Keratinocyte (primary cell): ENCODE measurements at regions not wholly inside any gene's neighbourhood (a gene's known extent, or its start where the extent isn't known, plus 50 kb on each side); places are given as distances from the start of the nearest gene placed in this dataset.
"Not testable (repeated sequence)": the region's sequence is repeated elsewhere in the genome, so short reads cannot be mapped to it uniquely, and the experiment has no call there.

Experiments
- EZH2 ChIP-seq: IDR thresholded peaks from one replicate; pipeline ENCODE4 v1.6.1; 2012; ENCODE audit warnings: inconsistent platforms, mild to moderate bottlenecking, low read length, moderate library complexity
- TF ChIP-seq, protein P1 (sequence below), 3 experiments: IDR thresholded peaks in 1 of 3; conservative IDR thresholded peaks in 1 of 3; optimal IDR thresholded peaks in 1 of 3; 2 replicates in 2 of 3; 3 replicates in 1 of 3; pipeline versions ENCODE3 to v1.5.1; 2011; ENCODE audit warnings: low read length in 3 of 3, mild to moderate bottlenecking in 3 of 3, moderate library complexity in 2 of 3, control low read depth in 1 of 3, inconsistent platforms in 1 of 3; ENCODE audit not compliant: insufficient read depth in 2 of 3; ENCODE audit errors: extremely low read depth in 1 of 3

DNA sequence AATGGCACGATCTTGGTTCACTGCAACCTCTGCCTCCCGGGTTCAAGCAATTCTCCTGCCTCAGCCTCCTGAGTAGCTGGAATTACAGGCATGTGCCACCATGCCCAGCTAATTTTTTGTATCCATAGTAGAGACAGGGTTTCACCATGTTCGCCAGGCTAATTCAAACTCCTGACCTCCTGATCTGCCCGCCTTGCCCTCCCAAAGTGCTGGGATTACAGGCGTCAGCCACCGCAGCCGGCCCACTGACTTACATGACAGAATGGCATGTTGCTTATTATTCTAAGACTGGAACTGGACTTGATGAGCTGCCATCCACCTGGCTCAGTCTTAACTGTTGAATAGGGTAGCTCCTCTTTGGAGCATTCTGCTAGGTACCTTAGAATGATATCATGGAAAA lies 363.6 kb upstream of the CCNH start:
- TF ChIP-seq, protein P1, sequence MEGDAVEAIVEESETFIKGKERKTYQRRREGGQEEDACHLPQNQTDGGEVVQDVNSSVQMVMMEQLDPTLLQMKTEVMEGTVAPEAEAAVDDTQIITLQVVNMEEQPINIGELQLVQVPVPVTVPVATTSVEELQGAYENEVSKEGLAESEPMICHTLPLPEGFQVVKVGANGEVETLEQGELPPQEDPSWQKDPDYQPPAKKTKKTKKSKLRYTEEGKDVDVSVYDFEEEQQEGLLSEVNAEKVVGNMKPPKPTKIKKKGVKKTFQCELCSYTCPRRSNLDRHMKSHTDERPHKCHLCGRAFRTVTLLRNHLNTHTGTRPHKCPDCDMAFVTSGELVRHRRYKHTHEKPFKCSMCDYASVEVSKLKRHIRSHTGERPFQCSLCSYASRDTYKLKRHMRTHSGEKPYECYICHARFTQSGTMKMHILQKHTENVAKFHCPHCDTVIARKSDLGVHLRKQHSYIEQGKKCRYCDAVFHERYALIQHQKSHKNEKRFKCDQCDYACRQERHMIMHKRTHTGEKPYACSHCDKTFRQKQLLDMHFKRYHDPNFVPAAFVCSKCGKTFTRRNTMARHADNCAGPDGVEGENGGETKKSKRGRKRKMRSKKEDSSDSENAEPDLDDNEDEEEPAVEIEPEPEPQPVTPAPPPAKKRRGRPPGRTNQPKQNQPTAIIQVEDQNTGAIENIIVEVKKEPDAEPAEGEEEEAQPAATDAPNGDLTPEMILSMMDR (optimal IDR thresholded peaks at IDR 0.05 in 1 of 3, IDR thresholded peaks at IDR 0.05 in 1 of 3, conservative IDR thresholded peaks at IDR 0.05 in 1 of 3; ENCODE audit: extremely low read depth in 1 of 3, insufficient read depth in 2 of 3, low read length in 3 of 3) = not testable (repeated sequence)
- TF ChIP-seq EZH2 = not testable (repeated sequence)
